Peyer's patch (tissue), 4 donors: ENCODE measurements at regions not wholly inside any gene's neighbourhood (a gene's known extent, or its start where the extent isn't known, plus 50 kb on each side); places are given as distances from the start of the nearest gene placed in this dataset.

Source experiments
- DNase-seq, 3 donors: peaks; one replicate each; pipeline ENCODE4 v3.0.0-alpha.2; 2017 to 2019
- H3K27ac ChIP-seq, 4 donors: fragments of 200-600 bp; sonication (generic); one replicate each; pipeline ENCODE4 v1.5.1; 2016 to 2019
- H3K27me3 ChIP-seq, 2 donors: fragments of 200-600 bp; sonication (generic); one replicate each; pipeline ENCODE4 v1.5.1; 2019
- H3K36me3 ChIP-seq, 3 donors: fragments of 200-600 bp; sonication (generic); one replicate each; pipeline ENCODE4 v1.5.1; 2016 to 2019
- H3K4me1 ChIP-seq, 4 donors: fragments of 200-600 bp; sonication (generic); one replicate each; pipeline ENCODE4 v1.5.1; 2016 to 2019
- H3K4me3 ChIP-seq, 4 donors: fragments of 200-600 bp; sonication (generic); 1 replicate in 3 of 4; 2 replicates in 1 of 4; pipeline ENCODE4 v1.5.1; 2016 to 2019; ENCODE audit warnings: mild to moderate bottlenecking in 1 of 4
- H3K9me3 ChIP-seq, 4 donors: fragments of 200-600 bp; sonication (generic); one replicate each; pipeline ENCODE4 v1.5.1; 2016 to 2019; ENCODE audit warnings: mild to moderate bottlenecking in 1 of 4
- POLR2A ChIP-seq, 2 donors: fragments of 450-650 bp; IDR thresholded peaks; one replicate each; pipeline ENCODE4 v1.5.1; 2017; ENCODE audit warnings: antibody characterized with exemption in 2 of 2, mild to moderate bottlenecking in 2 of 2, moderate library complexity in 2 of 2
- TF ChIP-seq, protein P1 (sequence below), 6 experiments: fragments of 450-650 bp in 4 of 6; fragments of 200-600 bp in 2 of 6; sonication (generic) in 1 of 6; IDR thresholded peaks; one replicate each; pipeline ENCODE4 v1.5.1; 2017 to 2019; ENCODE audit warnings: antibody characterized with exemption in 6 of 6, mild to moderate bottlenecking in 3 of 6, moderate library complexity in 1 of 6

GRCh38 chr18:27579364-27579763, 394.3 kb upstream of the CHST9 start:
- no peak for TF ChIP-seq POLR2A (IDR thresholded peaks at IDR 0.05)
- TF ChIP-seq, protein P1, sequence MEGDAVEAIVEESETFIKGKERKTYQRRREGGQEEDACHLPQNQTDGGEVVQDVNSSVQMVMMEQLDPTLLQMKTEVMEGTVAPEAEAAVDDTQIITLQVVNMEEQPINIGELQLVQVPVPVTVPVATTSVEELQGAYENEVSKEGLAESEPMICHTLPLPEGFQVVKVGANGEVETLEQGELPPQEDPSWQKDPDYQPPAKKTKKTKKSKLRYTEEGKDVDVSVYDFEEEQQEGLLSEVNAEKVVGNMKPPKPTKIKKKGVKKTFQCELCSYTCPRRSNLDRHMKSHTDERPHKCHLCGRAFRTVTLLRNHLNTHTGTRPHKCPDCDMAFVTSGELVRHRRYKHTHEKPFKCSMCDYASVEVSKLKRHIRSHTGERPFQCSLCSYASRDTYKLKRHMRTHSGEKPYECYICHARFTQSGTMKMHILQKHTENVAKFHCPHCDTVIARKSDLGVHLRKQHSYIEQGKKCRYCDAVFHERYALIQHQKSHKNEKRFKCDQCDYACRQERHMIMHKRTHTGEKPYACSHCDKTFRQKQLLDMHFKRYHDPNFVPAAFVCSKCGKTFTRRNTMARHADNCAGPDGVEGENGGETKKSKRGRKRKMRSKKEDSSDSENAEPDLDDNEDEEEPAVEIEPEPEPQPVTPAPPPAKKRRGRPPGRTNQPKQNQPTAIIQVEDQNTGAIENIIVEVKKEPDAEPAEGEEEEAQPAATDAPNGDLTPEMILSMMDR (IDR thresholded peaks at IDR 0.05) = no peak
- H3K9me3 ChIP-seq = peaks cover 0 to 6% (median 0%) of the 10 kb centered on the region in 4 donors
- H3K36me3 ChIP-seq = no peaks in the 10 kb centered on the region
- peaks cover 0 to 1% (median 0%) of the 10 kb centered on the region in 4 donors for H3K4me1 ChIP-seq
- no peaks in the 10 kb centered on the region for H3K27me3 ChIP-seq
- no peak overlapping the region for H3K4me3 ChIP-seq
- DNase-seq = no peak
- no peak overlapping the region for H3K27ac ChIP-seq

GRCh38 chr18:27577752-27578151, 392.6 kb upstream of the CHST9 start:
- H3K9me3 ChIP-seq = peaks cover 0 to 6% (median 0%) of the 10 kb centered on the region in 4 donors
- no peak for DNase-seq
- TF ChIP-seq, protein P1 (IDR thresholded peaks at IDR 0.05) = no peak
- TF ChIP-seq POLR2A (IDR thresholded peaks at IDR 0.05) = no peak
- H3K36me3 ChIP-seq = no peaks in the 10 kb centered on the region
- no peak overlapping the region for H3K27ac ChIP-seq
- no peak overlapping the region for H3K4me3 ChIP-seq
- no peaks in the 10 kb centered on the region for H3K27me3 ChIP-seq
- H3K4me1 ChIP-seq = no peaks in the 10 kb centered on the region

- Histone ChIP-seq H3K36me3 (no peaks in the 10 kb centered on the region), H3K4me1 (no peaks in the 10 kb centered on the region), H3K27me3 (no peaks in the 10 kb centered on the region), H3K27ac (no peak overlapping the region), H3K4me3 (no peak overlapping the region), H3K9me3 (peaks cover 0 to 6% (median 0%) of the 10 kb centered on the region in 4 donors)
- no peak for DNase-seq
- TF ChIP-seq, protein P1 (IDR thresholded peaks at IDR 0.05) = no peak
- no peak for TF ChIP-seq POLR2A (IDR thresholded peaks at IDR 0.05)
Observed at GRCh38 chr18:27577265-27577664, 392.2 kb upstream of the CHST9 start.

GRCh38 chr18:27567434-27567833, 382.3 kb upstream of the CHST9 start:
- Histone ChIP-seq H3K36me3 (no peaks in the 10 kb centered on the region), H3K9me3 (no peaks in the 10 kb centered on the region), H3K27ac (no peak overlapping the region), H3K27me3 (no peaks in the 10 kb centered on the region), H3K4me1 (no peaks in the 10 kb centered on the region), H3K4me3 (no peak overlapping the region)
- no peak for DNase-seq
- TF ChIP-seq, protein P1 (IDR thresholded peaks at IDR 0.05) = no peak
- TF ChIP-seq POLR2A (IDR thresholded peaks at IDR 0.05) = no peak

DNA sequence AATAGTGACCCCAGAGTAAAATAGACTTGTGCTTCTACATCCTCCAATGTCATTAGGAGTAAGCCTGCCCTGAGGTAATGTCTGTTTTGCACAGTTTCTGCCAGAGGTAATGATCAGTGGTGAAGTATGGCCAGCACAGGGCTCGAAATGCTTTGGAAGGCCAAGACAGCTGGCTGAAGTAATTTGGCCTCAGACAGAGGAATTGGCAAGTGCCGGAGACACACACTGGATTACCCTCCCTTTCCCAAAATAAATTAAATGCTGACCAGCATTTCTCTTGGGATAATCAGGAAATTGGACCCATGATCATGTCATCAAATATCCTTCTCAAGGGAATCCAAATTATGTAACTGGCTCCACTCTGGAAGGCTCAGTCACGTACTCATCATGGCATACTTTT, 379.0 kb upstream of the CHST9 start:
- no peaks in the 10 kb centered on the region for H3K27me3 ChIP-seq
- no peak overlapping the region for H3K4me3 ChIP-seq
- no peaks in the 10 kb centered on the region for H3K36me3 ChIP-seq
- no peak for DNase-seq
- no peaks in the 10 kb centered on the region for H3K9me3 ChIP-seq
- H3K4me1 ChIP-seq = no peaks in the 10 kb centered on the region
- no peak overlapping the region for H3K27ac ChIP-seq
- TF ChIP-seq, protein P1 (IDR thresholded peaks at IDR 0.05) = no peak
- no peak for TF ChIP-seq POLR2A (IDR thresholded peaks at IDR 0.05)
